ENCODE measurements at regions not wholly inside any gene's neighbourhood (a gene's known extent, or its start where the extent isn't known, plus 50 kb on each side); places are given as distances from the start of the nearest gene placed in this dataset.

- H3K4me3 Mint-ChIP-seq, result peak overlapping the region; percentile 31
- peaks cover 14% of the 10 kb centered on the region for H3K9me3 Mint-ChIP-seq
- peak overlapping the region; percentile 95 for H3K27ac Mint-ChIP-seq
- H3K4me1 Mint-ChIP-seq, result peaks cover 93% of the 10 kb centered on the region
- peak; percentile 41 for DNase-seq
- H3K36me3 Mint-ChIP-seq (ENCODE audit: low read depth), result peaks cover 10% of the 10 kb centered on the region
- TF ChIP-seq, protein P1, sequence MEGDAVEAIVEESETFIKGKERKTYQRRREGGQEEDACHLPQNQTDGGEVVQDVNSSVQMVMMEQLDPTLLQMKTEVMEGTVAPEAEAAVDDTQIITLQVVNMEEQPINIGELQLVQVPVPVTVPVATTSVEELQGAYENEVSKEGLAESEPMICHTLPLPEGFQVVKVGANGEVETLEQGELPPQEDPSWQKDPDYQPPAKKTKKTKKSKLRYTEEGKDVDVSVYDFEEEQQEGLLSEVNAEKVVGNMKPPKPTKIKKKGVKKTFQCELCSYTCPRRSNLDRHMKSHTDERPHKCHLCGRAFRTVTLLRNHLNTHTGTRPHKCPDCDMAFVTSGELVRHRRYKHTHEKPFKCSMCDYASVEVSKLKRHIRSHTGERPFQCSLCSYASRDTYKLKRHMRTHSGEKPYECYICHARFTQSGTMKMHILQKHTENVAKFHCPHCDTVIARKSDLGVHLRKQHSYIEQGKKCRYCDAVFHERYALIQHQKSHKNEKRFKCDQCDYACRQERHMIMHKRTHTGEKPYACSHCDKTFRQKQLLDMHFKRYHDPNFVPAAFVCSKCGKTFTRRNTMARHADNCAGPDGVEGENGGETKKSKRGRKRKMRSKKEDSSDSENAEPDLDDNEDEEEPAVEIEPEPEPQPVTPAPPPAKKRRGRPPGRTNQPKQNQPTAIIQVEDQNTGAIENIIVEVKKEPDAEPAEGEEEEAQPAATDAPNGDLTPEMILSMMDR (IDR thresholded peaks at IDR 0.05), result no peak
- peaks cover 36% of the 10 kb centered on the region for H3K27me3 Mint-ChIP-seq (ENCODE audit: low read depth, poor library complexity)
Measured at GRCh38 chr16:86988920-86989696, 328.1 kb downstream of the C16orf95 start.

DNA sequence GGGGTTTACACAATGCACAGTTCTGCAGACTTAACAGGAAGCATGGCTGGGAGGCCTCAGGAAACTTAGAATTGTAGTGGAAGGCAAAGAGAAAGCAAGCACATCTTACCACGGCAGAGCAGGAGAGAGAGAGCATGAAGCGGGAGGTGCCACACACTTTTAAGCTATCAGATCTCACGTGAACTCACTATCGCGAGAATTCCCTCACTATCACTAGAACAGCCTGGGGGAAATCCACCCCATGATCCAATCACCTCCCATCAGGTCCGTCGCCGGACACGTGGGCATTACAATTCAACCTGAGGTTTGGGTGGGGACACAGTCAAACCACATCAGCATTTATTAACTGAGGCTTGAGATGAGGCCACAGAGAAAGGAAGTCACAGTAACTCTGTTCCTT, 326.7 kb downstream of the C16orf95 start:
- H3K27ac Mint-ChIP-seq, result no peak overlapping the region
- H3K27me3 Mint-ChIP-seq (ENCODE audit: low read depth, poor library complexity), result peaks cover 42% of the 10 kb centered on the region
- TF ChIP-seq, protein P1 (IDR thresholded peaks at IDR 0.05), result no peak
- peaks cover 93% of the 10 kb centered on the region for H3K4me1 Mint-ChIP-seq
- H3K4me3 Mint-ChIP-seq, result peak overlapping the region; percentile 13
- peaks cover 14% of the 10 kb centered on the region for H3K9me3 Mint-ChIP-seq
- peaks cover 10% of the 10 kb centered on the region for H3K36me3 Mint-ChIP-seq (ENCODE audit: low read depth)
- no peak for DNase-seq

GRCh38 chr16:86991679-86992078, 325.5 kb downstream of the C16orf95 start:
- TF ChIP-seq, protein P1 (IDR thresholded peaks at IDR 0.05), result no peak
- Mint-ChIP-seq H3K4me1 (peaks cover 94% of the 10 kb centered on the region), H3K27me3 (ENCODE audit: low read depth, poor library complexity) (peaks cover 52% of the 10 kb centered on the region), H3K27ac (no peak overlapping the region), H3K4me3 (no peak overlapping the region), H3K9me3 (peaks cover 14% of the 10 kb centered on the region), H3K36me3 (ENCODE audit: low read depth) (peaks cover 10% of the 10 kb centered on the region)
- DNase-seq, result no peak

GRCh38 chr16:86992587-86992986, 324.6 kb downstream of the C16orf95 start:
- H3K4me3 Mint-ChIP-seq, result no peak overlapping the region
- H3K27ac Mint-ChIP-seq, result no peak overlapping the region
- TF ChIP-seq, protein P1 (IDR thresholded peaks at IDR 0.05), result no peak
- peaks cover 7% of the 10 kb centered on the region for H3K9me3 Mint-ChIP-seq
- H3K36me3 Mint-ChIP-seq (ENCODE audit: low read depth), result peaks cover 10% of the 10 kb centered on the region
- H3K27me3 Mint-ChIP-seq (ENCODE audit: low read depth, poor library complexity), result peaks cover 56% of the 10 kb centered on the region
- peaks cover 96% of the 10 kb centered on the region for H3K4me1 Mint-ChIP-seq
- DNase-seq, result no peak

DNA sequence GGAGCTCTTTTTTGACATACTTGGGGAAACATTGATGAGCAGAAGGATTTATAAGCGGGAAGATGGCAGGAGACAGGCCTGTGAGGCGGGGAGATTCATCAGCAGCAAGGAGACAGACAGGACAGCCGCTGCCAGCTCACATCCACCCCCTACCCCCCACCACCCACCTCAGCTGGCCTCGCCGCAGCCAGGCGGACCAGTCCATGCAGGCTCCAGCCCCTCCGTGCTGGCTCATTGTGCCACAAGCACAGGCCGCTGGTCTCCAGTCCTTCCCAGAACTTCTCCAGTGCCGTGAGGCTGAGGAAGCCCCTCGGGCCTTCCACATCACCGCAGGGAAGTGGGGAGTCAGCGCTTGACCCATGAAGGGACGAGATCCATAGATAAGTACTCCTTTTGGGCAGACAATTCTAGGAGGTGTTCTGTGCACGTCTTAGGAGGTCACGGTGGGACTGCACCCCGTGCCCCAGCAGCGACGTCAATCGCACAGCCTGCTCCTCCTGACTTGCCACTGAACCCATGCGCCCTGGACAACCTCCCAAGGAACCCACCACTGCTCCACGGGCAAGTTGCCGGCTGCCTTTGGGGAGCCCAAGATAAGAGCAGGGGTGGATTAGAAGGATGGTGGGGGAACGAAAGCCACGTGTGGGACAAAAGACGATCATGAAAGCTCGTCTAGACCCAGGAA, 323.6 kb downstream of the C16orf95 start:
- Mint-ChIP-seq H3K4me3 (no peak overlapping the region), H3K9me3 (peaks cover 9% of the 10 kb centered on the region), H3K27ac (peak overlapping the region; percentile 65), H3K4me1 (peaks cover 94% of the 10 kb centered on the region), H3K27me3 (ENCODE audit: low read depth, poor library complexity) (peaks cover 61% of the 10 kb centered on the region), H3K36me3 (ENCODE audit: low read depth) (peaks cover 10% of the 10 kb centered on the region)
- TF ChIP-seq, protein P1 (IDR thresholded peaks at IDR 0.05), result no peak
- no peak for DNase-seq

Data from nephron progenitor cell (in vitro differentiated cells).